Omental fat pad (tissue), 3 donors: ENCODE measurements at regions not wholly inside any gene's neighbourhood (a gene's known extent, or its start where the extent isn't known, plus 50 kb on each side); places are given as distances from the start of the nearest gene placed in this dataset.

Source experiments
- ATAC-seq: fragments of 150-250 bp; one replicate; pipeline ENCODE4 v1.9.1; 2016; ENCODE audit warnings: mild to moderate bottlenecking, moderate library complexity; ENCODE audit not compliant: low FRiP score
- DNase-seq: peaks from one replicate; pipeline ENCODE4 v3.0.0-alpha.2; 2019; ENCODE audit warnings: low spot score
- CTCF ChIP-seq, 3 donors: fragments of 450-650 bp; IDR thresholded peaks; one replicate each; pipeline ENCODE4 v1.5.1; 2016 to 2017; ENCODE audit warnings: antibody characterized with exemption in 3 of 3, mild to moderate bottlenecking in 3 of 3, moderate library complexity in 2 of 3

GRCh38 chr11:133669371-133670053, 137.2 kb upstream of the OPCML start:
- no peak for ATAC-seq
- no peak for DNase-seq
- no peak for TF ChIP-seq CTCF (IDR thresholded peaks at IDR 0.05)

GRCh38 chr11:133663135-133663985, 131.1 kb upstream of the OPCML start:
- no peak for TF ChIP-seq CTCF (IDR thresholded peaks at IDR 0.05)
- no peak for DNase-seq
- no peak for ATAC-seq

- ATAC-seq = no peak
Observed at GRCh38 chr11:133661846-133662245, 129.5 kb upstream of the OPCML start.

GRCh38 chr11:133660202-133660568, 127.9 kb upstream of the OPCML start:
- ATAC-seq (no peak), DNase-seq (no peak)
- TF ChIP-seq CTCF (IDR thresholded peaks at IDR 0.05) = no peak

More at GRCh38 chr11:133661846-133662245, 129.5 kb upstream of the OPCML start:
- no peak for DNase-seq
- no peak for TF ChIP-seq CTCF (IDR thresholded peaks at IDR 0.05)

GRCh38 chr11:133659538-133660201, 127.4 kb upstream of the OPCML start:
- ATAC-seq = no peak
- no peak for DNase-seq
- no peak for TF ChIP-seq CTCF (IDR thresholded peaks at IDR 0.05)

GRCh38 chr11:133657054-133657453, 124.8 kb upstream of the OPCML start:
- ATAC-seq (no peak), DNase-seq (no peak)
- no peak for TF ChIP-seq CTCF (IDR thresholded peaks at IDR 0.05)
